ENCODE measurements at regions not wholly inside any gene's neighbourhood (a gene's known extent, or its start where the extent isn't known, plus 50 kb on each side); places are given as distances from the start of the nearest gene placed in this dataset.

- peaks cover 78% of the 10 kb centered on the region for H3K27me3 Mint-ChIP-seq (ENCODE audit: low read depth, poor library complexity)
- H3K9me3 Mint-ChIP-seq: no peaks in the 10 kb centered on the region
- peak overlapping the region; percentile 67 for H3K4me3 Mint-ChIP-seq
- no peak for TF ChIP-seq CTCF (IDR thresholded peaks at IDR 0.05)
- no peak overlapping the region for H3K27ac Mint-ChIP-seq
- H3K4me1 Mint-ChIP-seq: peaks cover 5% of the 10 kb centered on the region
- peak; percentile 42 for DNase-seq
- H3K36me3 Mint-ChIP-seq (ENCODE audit: low read depth): no peaks in the 10 kb centered on the region
These were observed 136.2 kb upstream of the ZNF536 start for GRCh38 chr19:30235946-30236345.

- peaks cover 74% of the 10 kb centered on the region for H3K27me3 Mint-ChIP-seq (ENCODE audit: low read depth, poor library complexity)
- H3K27ac Mint-ChIP-seq: no peak overlapping the region
- H3K4me3 Mint-ChIP-seq: no peak overlapping the region
- H3K9me3 Mint-ChIP-seq: no peaks in the 10 kb centered on the region
- TF ChIP-seq CTCF (IDR thresholded peaks at IDR 0.05): no peak
- peaks cover 5% of the 10 kb centered on the region for H3K4me1 Mint-ChIP-seq
- no peaks in the 10 kb centered on the region for H3K36me3 Mint-ChIP-seq (ENCODE audit: low read depth)
- no peak for DNase-seq
These were observed 135.6 kb upstream of the ZNF536 start for GRCh38 chr19:30236587-30236986.

- Mint-ChIP-seq H3K27me3 (ENCODE audit: low read depth, poor library complexity) (peaks cover 72% of the 10 kb centered on the region), H3K9me3 (no peaks in the 10 kb centered on the region), H3K36me3 (ENCODE audit: low read depth) (no peaks in the 10 kb centered on the region), H3K27ac (no peak overlapping the region), H3K4me1 (peaks cover 5% of the 10 kb centered on the region), H3K4me3 (no peak overlapping the region)
- no peak for TF ChIP-seq CTCF (IDR thresholded peaks at IDR 0.05)
- no peak for DNase-seq
These were observed 135.0 kb upstream of the ZNF536 start for GRCh38 chr19:30237140-30237539.

- Mint-ChIP-seq H3K4me3 (no peak overlapping the region), H3K27ac (no peak overlapping the region), H3K4me1 (peaks cover under 1% of the 10 kb centered on the region), H3K36me3 (ENCODE audit: low read depth) (no peaks in the 10 kb centered on the region), H3K9me3 (no peaks in the 10 kb centered on the region), H3K27me3 (ENCODE audit: low read depth, poor library complexity) (peaks cover 44% of the 10 kb centered on the region)
- TF ChIP-seq CTCF (IDR thresholded peaks at IDR 0.05): no peak
- DNase-seq: no peak
These were observed 131.1 kb upstream of the ZNF536 start for GRCh38 chr19:30240904-30241695.

GRCh38 chr19:30244533-30244932 is 127.7 kb upstream of the ZNF536 start:
- Mint-ChIP-seq H3K4me1 (no peaks in the 10 kb centered on the region), H3K4me3 (no peak overlapping the region), H3K36me3 (ENCODE audit: low read depth) (no peaks in the 10 kb centered on the region), H3K9me3 (no peaks in the 10 kb centered on the region), H3K27me3 (ENCODE audit: low read depth, poor library complexity) (peaks cover 23% of the 10 kb centered on the region), H3K27ac (no peak overlapping the region)
- no peak for DNase-seq
- no peak for TF ChIP-seq CTCF (IDR thresholded peaks at IDR 0.05)
